Activated T-cell treated with anti-CD3 and anti-CD28 coated beads, Interleukin-2, amount 50 U/mL, for 1 hour (primary cell): ENCODE measurements at regions not wholly inside any gene's neighbourhood (a gene's known extent, or its start where the extent isn't known, plus 50 kb on each side); places are given as distances from the start of the nearest gene placed in this dataset.
"Not testable (repeated sequence)": the region's sequence is repeated elsewhere in the genome, so short reads cannot be mapped to it uniquely, and the experiment has no call there.

Experiments
- DNase-seq: peaks from one replicate; pipeline ENCODE4 v3.0.0-alpha.2; 2020

DNA sequence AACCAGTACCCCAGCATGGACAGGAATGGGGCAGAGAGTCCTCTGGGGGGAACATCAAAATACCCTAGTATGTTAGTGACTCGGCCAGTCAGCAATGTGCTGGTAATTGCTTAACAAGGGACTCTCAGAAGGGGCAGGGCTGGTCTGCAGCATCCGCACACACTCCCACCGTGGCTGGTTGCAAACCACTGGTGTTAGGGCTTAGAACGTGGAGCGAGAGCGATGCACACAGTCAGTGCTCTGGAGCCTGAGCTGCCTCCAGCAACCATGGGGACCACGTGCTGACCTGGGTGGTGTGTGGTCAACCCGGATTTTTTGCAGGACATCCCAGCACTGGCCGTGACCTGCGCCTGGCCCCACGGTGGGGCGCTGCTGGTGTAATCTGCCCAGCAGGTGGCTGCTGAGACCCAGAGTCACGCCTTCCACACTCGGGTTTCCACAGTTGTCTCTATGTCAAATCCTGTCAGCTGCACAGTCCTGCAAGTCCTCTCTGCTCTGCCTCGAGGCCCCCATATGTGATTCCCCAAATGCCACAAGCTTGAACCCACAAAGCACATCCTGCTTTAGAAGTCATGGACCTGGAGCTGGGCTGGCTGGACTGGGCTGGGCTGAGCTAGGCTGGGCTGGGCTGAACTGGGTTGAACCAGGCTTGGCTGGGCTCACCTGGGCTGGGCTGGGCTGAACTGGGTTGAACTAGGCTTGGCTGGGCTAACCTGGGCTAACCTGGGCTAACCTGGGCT is 50.6 kb upstream of the GPC1 start:
- no peak for DNase-seq

DNA sequence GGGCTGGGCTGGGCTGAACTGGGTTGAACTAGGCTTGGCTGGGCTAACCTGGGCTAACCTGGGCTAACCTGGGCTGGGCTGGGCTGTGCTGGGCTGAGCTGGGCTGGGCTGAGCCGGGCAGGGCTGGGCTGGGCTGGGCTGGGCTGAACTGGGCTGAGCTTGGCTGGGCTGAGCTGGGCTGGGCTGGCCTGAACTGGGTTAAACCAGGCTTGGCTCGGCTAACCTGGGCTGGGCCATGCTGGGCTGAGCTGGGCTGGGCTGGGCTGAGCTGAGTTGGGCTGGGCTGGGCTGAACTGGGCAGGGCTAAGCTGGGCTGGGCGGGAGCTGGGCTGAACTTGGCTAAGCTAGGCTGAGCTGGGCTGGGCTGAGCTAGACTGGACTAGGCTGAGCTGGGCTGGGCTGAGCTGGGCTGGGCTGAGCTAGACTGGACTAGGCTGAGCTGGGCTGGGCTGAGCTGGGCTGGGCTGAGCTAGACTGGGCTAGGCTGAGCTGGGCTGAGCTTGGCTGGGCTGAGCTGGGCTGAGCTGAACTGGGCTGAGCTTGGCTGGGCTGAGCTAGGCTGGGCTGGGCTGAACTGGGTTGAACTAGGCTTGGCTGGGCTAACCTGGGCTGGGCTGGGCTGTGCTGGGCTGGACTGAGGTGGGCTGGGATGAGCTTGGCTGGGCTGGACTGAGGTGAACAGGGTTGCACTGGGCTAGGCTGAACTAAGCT is 49.9 kb upstream of the GPC1 start:
- DNase-seq, result not testable (repeated sequence)
